BJ (cell line): ENCODE measurements at regions not wholly inside any gene's neighbourhood (a gene's known extent, or its start where the extent isn't known, plus 50 kb on each side); places are given as distances from the start of the nearest gene placed in this dataset.

ENCODE experiments used
- CTCF ChIA-PET: fragments of 350-600 bp; formaldehyde crosslinking; extraction: SDS; loops from one replicate; lab custom pipeline; 2021; ENCODE audit warnings: antibody characterized with exemption, inconsistent platforms; lab: Yijun Ruan, JAX
- POLR2A ChIA-PET: fragments of 300-600 bp; sonication (Branson Sonifier 250); formaldehyde crosslinking; extraction: SDS; loops from one replicate; lab custom pipeline; 2021; ENCODE audit warnings: antibody characterized with exemption; lab: Charles Lee
- DNase-seq: peaks from one replicate; pipeline ENCODE4 v3.0.0-alpha.2; 2011; ENCODE audit warnings: low read depth
- H3K27me3 ChIP-seq: 2 replicates; pipeline ENCODE4 v1.6.0; 2011; ENCODE audit warnings: low read length; ENCODE audit not compliant: control insufficient read depth, insufficient read depth
- H3K36me3 ChIP-seq: 2 replicates; pipeline ENCODE4 v1.5.1; 2011; ENCODE audit warnings: low read length; ENCODE audit not compliant: control insufficient read depth, insufficient read depth
- H3K4me3 ChIP-seq: 2 replicates; pipeline ENCODE4 v1.5.1; 2011; ENCODE audit warnings: low read depth, mild to moderate bottlenecking, control low read depth, low read length
- TF ChIP-seq, protein P1 (sequence below): IDR thresholded peaks from 2 replicates; pipeline ENCODE4 v1.5.1; 2011; ENCODE audit warnings: low read depth, mild to moderate bottlenecking, control low read depth, inconsistent platforms, low read length, moderate library complexity; ENCODE audit not compliant: insufficient read depth

DNA sequence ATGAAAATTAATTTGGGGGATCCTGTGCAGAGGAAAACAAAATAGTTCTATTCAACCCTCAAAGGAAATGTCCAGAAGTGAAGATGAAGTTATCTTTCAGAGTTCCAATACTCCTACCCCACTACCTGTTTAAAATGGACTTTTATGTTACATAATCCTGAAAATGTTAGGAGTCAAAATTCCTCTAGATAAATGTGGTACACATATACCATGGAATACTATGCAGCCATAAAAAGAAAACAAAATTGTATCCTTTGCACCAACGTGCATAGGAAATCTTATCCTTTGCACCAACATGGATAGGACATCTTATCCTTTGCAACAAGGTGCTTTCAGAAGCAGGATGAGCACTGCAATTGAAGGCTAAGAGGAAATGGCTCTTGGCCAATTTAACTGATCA, 245.2 kb downstream of the LTN1 start:
- H3K27me3 ChIP-seq = no peaks in the 10 kb centered on the region
- H3K36me3 ChIP-seq = no peaks in the 10 kb centered on the region
- TF ChIP-seq, protein P1, sequence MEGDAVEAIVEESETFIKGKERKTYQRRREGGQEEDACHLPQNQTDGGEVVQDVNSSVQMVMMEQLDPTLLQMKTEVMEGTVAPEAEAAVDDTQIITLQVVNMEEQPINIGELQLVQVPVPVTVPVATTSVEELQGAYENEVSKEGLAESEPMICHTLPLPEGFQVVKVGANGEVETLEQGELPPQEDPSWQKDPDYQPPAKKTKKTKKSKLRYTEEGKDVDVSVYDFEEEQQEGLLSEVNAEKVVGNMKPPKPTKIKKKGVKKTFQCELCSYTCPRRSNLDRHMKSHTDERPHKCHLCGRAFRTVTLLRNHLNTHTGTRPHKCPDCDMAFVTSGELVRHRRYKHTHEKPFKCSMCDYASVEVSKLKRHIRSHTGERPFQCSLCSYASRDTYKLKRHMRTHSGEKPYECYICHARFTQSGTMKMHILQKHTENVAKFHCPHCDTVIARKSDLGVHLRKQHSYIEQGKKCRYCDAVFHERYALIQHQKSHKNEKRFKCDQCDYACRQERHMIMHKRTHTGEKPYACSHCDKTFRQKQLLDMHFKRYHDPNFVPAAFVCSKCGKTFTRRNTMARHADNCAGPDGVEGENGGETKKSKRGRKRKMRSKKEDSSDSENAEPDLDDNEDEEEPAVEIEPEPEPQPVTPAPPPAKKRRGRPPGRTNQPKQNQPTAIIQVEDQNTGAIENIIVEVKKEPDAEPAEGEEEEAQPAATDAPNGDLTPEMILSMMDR = no peak
- ChIA-PET POLR2A (no interaction called here), CTCF (interaction anchor here (2.9 to 4.5 kb wide), 2 partner anchors 45 to 192 kb away, joined by 37 to 40 read pairs; no protein-coding TSS in a partner anchor)
- H3K4me3 ChIP-seq = no peak overlapping the region
- no peak for DNase-seq

DNA sequence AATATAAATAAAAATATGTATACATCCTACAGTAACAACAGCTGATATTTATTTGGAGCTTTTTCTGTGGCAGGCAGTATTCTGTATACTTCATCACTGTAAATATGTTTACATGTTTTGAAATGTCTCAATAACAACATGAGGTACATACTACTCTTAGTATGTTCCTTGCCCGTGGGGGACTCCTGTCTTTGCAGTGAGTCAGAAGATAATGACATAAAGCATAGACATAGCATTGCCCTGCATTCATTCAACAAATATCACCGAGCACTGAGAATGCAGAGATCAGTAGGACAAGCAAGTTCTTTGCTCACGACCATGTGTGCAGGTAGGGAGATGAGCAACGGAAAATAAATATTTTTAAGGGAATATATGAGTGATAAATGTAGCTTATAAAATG, 246.5 kb downstream of the LTN1 start:
- TF ChIP-seq, protein P1 = no peak
- Histone ChIP-seq H3K4me3 (no peak overlapping the region), H3K36me3 (no peaks in the 10 kb centered on the region), H3K27me3 (no peaks in the 10 kb centered on the region)
- ChIA-PET CTCF (interaction anchor here (0.6 to 5.0 kb wide), 48 partner anchors 8 to 1979 kb away, joined by 3 to 40 read pairs (median 5); partner anchors contain the start of gene ADAMTS1), POLR2A (interaction anchor here (0.6 kb wide), 2 partner anchors 211 to 692 kb away, joined by 3 read pairs; no protein-coding TSS in a partner anchor)
- DNase-seq = no peak

DNA sequence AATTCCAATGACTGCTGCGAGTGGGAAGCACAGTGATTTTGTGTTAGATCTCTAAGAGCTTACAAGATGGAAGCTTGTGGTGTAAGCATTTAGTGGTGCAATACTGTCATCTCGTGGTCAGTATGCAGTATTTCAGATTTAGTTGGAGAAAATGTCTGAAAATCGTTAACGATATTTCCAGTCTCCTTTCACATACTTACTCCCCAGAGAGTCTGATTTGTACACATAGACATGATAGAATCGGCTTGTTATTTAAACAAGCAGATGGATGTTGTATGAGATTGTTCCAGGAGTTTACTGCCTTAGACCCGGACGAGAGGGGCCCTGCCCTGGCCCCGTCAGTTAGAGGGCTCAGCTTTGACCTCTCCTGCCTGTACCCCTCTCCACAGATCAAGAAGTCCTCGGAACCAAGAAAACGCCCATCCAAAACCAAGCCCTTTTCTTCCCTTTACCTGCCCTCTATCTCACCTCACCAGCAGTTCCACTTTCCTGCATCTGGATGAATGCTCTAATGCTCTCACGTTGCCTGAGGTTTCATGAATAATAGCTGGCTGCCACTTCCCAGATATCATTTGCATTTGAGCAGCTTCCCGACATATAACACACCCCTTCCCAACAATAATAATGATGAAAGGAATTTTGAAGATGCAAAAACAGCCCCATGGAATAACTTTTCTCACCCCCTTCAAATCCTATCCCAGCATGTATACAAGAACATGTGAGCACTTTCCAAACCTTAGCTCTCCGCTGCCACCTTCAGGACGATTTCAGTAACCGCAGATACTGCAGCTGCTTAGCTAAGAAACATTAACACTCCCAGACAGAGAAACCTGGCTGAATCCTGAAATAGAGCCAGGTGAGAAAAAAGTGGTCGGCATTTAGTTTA, 247.3 kb downstream of the LTN1 start:
- ChIA-PET POLR2A (interaction anchor here (0.6 to 1.1 kb wide), 5 partner anchors 10 to 1901 kb away, joined by 3 read pairs; no protein-coding TSS in a partner anchor), CTCF (interaction anchor here (0.5 to 5.0 kb wide), 71 partner anchors 9 to 1978 kb away, joined by 3 to 40 read pairs (median 4); partner anchors contain the start of gene ADAMTS1)
- Histone ChIP-seq H3K27me3 (no peaks in the 10 kb centered on the region), H3K4me3 (peak overlapping the region; percentile 24), H3K36me3 (no peaks in the 10 kb centered on the region)
- TF ChIP-seq, protein P1 = peak; percentile 83
- peak; percentile 45 for DNase-seq

DNA sequence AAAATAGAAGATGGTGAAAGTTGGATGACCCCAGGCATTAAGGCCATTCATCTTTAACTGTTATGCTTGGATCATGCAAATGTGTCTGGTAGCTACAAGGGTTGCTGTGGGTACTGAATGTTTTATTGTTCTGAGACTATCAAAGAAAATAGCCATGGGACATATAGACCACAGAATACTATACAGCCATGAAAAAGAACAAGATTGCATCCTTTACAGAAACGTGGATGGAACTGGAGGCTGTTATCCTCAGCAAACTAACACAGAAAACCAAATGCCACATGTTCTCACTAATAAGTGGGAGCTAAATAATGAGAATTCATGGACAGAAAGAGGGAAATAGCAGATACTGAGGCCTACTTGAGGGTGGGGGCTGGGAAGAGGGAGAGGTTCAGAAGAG, 249.0 kb downstream of the LTN1 start:
- H3K4me3 ChIP-seq = no peak overlapping the region
- DNase-seq = no peak
- TF ChIP-seq, protein P1 = no peak
- CTCF ChIA-PET = interaction anchor here (1.6 to 5.0 kb wide), 5 partner anchors 49 to 1895 kb away, joined by 3 to 40 read pairs (median 24); no protein-coding TSS in a partner anchor
- no peaks in the 10 kb centered on the region for H3K36me3 ChIP-seq
- POLR2A ChIA-PET = no interaction called here
- no peaks in the 10 kb centered on the region for H3K27me3 ChIP-seq

DNA sequence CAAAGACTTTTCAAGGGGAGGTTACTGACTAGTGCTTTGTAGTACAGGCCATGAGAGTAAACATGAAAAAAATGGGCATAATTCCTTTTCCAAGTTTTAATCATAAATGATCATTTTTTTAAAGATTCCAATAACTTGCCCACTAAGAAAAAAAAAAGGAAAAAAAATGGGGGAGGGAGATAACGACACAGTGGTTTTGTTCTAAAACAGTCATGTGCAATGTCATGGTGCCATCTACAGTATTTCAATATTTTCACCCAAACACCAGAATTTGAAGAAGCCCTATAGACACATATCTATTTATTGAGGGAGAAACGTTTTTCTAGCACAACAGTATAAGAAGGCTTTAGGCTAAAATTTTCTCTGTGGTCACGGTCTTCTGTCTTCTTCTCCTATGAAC, 250.2 kb downstream of the LTN1 start:
- H3K27me3 ChIP-seq = no peaks in the 10 kb centered on the region
- CTCF ChIA-PET = interaction anchor here (0.6 to 5.0 kb wide), 8 partner anchors 34 to 1894 kb away, joined by 3 to 32 read pairs (median 3); no protein-coding TSS in a partner anchor
- POLR2A ChIA-PET = no interaction called here
- no peak for DNase-seq
- H3K4me3 ChIP-seq = no peak overlapping the region
- TF ChIP-seq, protein P1 = peak; percentile 38; the same call in 1 of the 2 replicates
- H3K36me3 ChIP-seq = no peaks in the 10 kb centered on the region
